HEK293 (cell line): ENCODE measurements at regions not wholly inside any gene's neighbourhood (a gene's known extent, or its start where the extent isn't known, plus 50 kb on each side); places are given as distances from the start of the nearest gene placed in this dataset.

Source experiments
- CTCF ChIA-PET: fragments of 350-600 bp; formaldehyde crosslinking; extraction: SDS; loops from one replicate; lab custom pipeline; 2021; ENCODE audit warnings: antibody characterized with exemption; lab: Yijun Ruan, JAX
- POLR2A ChIA-PET: fragments of 300-600 bp; formaldehyde crosslinking; extraction: SDS; loops from one replicate; lab custom pipeline; 2020; ENCODE audit warnings: antibody characterized with exemption, inconsistent platforms; lab: Yijun Ruan, JAX
- H3K27ac ChIP-seq: fragments of 200-500 bp; sonication (Bioruptor generic); 2 replicates; pipeline ENCODE4 v1.5.1; 2014; ENCODE audit warnings: low read depth, low read length, control low read depth, inconsistent platforms; ENCODE audit errors: extremely low read depth
- H3K36me3 ChIP-seq, 2 experiments: fragments of 200-500 bp in 1 of 2; sonication (Bioruptor generic) in 1 of 2; 1 replicate in 1 of 2; 2 replicates in 1 of 2; pipeline ENCODE4 v1.5.1; 2014 to 2017; ENCODE audit warnings: inconsistent platforms in 2 of 2, low read length in 2 of 2; ENCODE audit not compliant: control insufficient read depth in 2 of 2, insufficient read depth in 1 of 2
- H3K4me1 ChIP-seq: fragments of 200-500 bp; sonication (Bioruptor generic); 2 replicates; pipeline ENCODE4 v1.5.1; 2014; ENCODE audit warnings: mild to moderate bottlenecking, low read length, inconsistent platforms; ENCODE audit not compliant: control insufficient read depth, insufficient read depth
- H3K4me3 ChIP-seq: 2 replicates; pipeline ENCODE4 v1.5.1; 2011; ENCODE audit warnings: low read depth, mild to moderate bottlenecking, control low read depth, low read length, moderate library complexity
- H3K9me3 ChIP-seq: fragments of 200-500 bp; sonication (Bioruptor generic); 2 replicates; pipeline ENCODE4 v1.5.1; 2014; ENCODE audit warnings: low read depth, low read length, inconsistent platforms; ENCODE audit not compliant: control insufficient read depth, insufficient read depth
- AEBP2 ChIP-seq: fragments of 450-650 bp; formaldehyde crosslinking; IDR thresholded peaks from 2 replicates; pipeline ENCODE4 v1.5.1; 2016; ENCODE audit warnings: missing biosample characterization, missing genetic modification characterization, borderline replicate concordance
- GFI1B ChIP-seq: fragments of 450-650 bp; formaldehyde crosslinking; IDR thresholded peaks from 2 replicates; pipeline ENCODE4 v1.5.1; 2016; ENCODE audit warnings: missing biosample characterization, missing genetic modification characterization
- KLF9 ChIP-seq: fragments of 450-650 bp; formaldehyde crosslinking; IDR thresholded peaks from 2 replicates; pipeline ENCODE4 v1.5.1; 2016; ENCODE audit warnings: missing biosample characterization, missing genetic modification characterization, low read depth
- PRDM6 ChIP-seq: fragments of 450-650 bp; formaldehyde crosslinking; IDR thresholded peaks from 2 replicates; pipeline ENCODE4 v1.5.1; 2017; ENCODE audit warnings: missing biosample characterization, missing genetic modification characterization
- SP7 ChIP-seq: fragments of 450-650 bp; formaldehyde crosslinking; IDR thresholded peaks from 2 replicates; pipeline ENCODE4 v1.5.1; 2016; ENCODE audit warnings: missing biosample characterization, missing genetic modification characterization
- TCF7L2 ChIP-seq: IDR thresholded peaks from 2 replicates; pipeline ENCODE4 v1.6.1; 2011; ENCODE audit warnings: low read depth, mild to moderate bottlenecking, inconsistent platforms, low read length, moderate library complexity, borderline replicate concordance
- TRIM28 ChIP-seq: IDR thresholded peaks from 2 replicates; pipeline ENCODE4 v1.6.1; 2011; ENCODE audit warnings: low read length, control low read depth, borderline replicate concordance
- ZBTB11 ChIP-seq: fragments of 450-650 bp; formaldehyde crosslinking; conservative IDR thresholded peaks from 2 replicates; pipeline ENCODE4 v1.5.1; 2016; ENCODE audit warnings: low read depth, missing biosample characterization, missing genetic modification characterization
- ZBTB26 ChIP-seq: fragments of 450-650 bp; formaldehyde crosslinking; optimal IDR thresholded peaks from 2 replicates; pipeline ENCODE3; 2016; ENCODE audit warnings: missing biosample characterization, mild to moderate bottlenecking, missing genetic modification characterization
- ZBTB7A ChIP-seq: fragments of 450-650 bp; formaldehyde crosslinking; IDR thresholded peaks from 2 replicates; pipeline ENCODE4 v1.5.1; 2016; ENCODE audit warnings: low read depth, missing biosample characterization, missing genetic modification characterization
- ZEB2 ChIP-seq: fragments of 450-650 bp; formaldehyde crosslinking; IDR thresholded peaks from 2 replicates; pipeline ENCODE4 v1.5.1; 2016; ENCODE audit warnings: missing biosample characterization, missing genetic modification characterization
- ZNF391 ChIP-seq: fragments of 450-650 bp; formaldehyde crosslinking; IDR thresholded peaks from 2 replicates; pipeline ENCODE4 v1.5.1; 2016; ENCODE audit warnings: low read depth, missing biosample characterization, missing genetic modification characterization, borderline replicate concordance
- ZNF394 ChIP-seq: fragments of 450-650 bp; formaldehyde crosslinking; IDR thresholded peaks from 2 replicates; pipeline ENCODE4 v1.5.1; 2016; ENCODE audit warnings: missing biosample characterization, missing genetic modification characterization, mild to moderate bottlenecking, moderate library complexity, borderline replicate concordance
- ZNF488 ChIP-seq: fragments of 450-650 bp; formaldehyde crosslinking; IDR thresholded peaks from 2 replicates; pipeline ENCODE4 v1.5.1; 2016; ENCODE audit warnings: missing biosample characterization, missing genetic modification characterization
- ZNF692 ChIP-seq: fragments of 450-650 bp; formaldehyde crosslinking; IDR thresholded peaks from 2 replicates; pipeline ENCODE4 v1.5.1; 2016; ENCODE audit warnings: missing biosample characterization, missing genetic modification characterization
- ZNF791 ChIP-seq: fragments of 450-650 bp; formaldehyde crosslinking; IDR thresholded peaks from 2 replicates; pipeline ENCODE4 v1.5.1; 2016; ENCODE audit warnings: missing biosample characterization, missing genetic modification characterization
- ZNF843 ChIP-seq: fragments of 450-650 bp; formaldehyde crosslinking; IDR thresholded peaks from 2 replicates; pipeline ENCODE4 v1.5.1; 2016; ENCODE audit warnings: missing biosample characterization, missing genetic modification characterization
- ZSCAN5A ChIP-seq: fragments of 450-650 bp; formaldehyde crosslinking; IDR thresholded peaks from 2 replicates; pipeline ENCODE4 v1.5.1; 2016; ENCODE audit warnings: missing biosample characterization, missing genetic modification characterization

- peak; percentile 18; the same call in 1 of the 2 replicates for TF ChIP-seq ZBTB11 (tag by site-specific recombination)
- TF ChIP-seq AEBP2 (tag by site-specific recombination), result no peak
- TF ChIP-seq PRDM6 (tag by site-specific recombination), result 0 out of 2 replicates have a peak, but pooled peaks have one; percentile 23
- TF ChIP-seq TRIM28, result no peak
- no peak for TF ChIP-seq ZNF843 (tag by site-specific recombination)
Measured at GRCh38 chr12:24562771-24563431, 386.0 kb downstream of the BCAT1 start (continued).

- peak overlapping the region; percentile 81 for H3K4me3 ChIP-seq
- peak overlapping the region; percentile 98 for H3K27ac ChIP-seq
- no peaks in the 10 kb centered on the region for H3K36me3 ChIP-seq
- peaks cover 12% of the 10 kb centered on the region for H3K4me1 ChIP-seq
- H3K9me3 ChIP-seq, result no peaks in the 10 kb centered on the region
- POLR2A ChIA-PET, result interaction anchor here (0.6 to 1.6 kb wide), 5 partner anchors 8 to 201 kb away, joined by 3 to 4 read pairs (median 3); no protein-coding TSS in a partner anchor
- CTCF ChIA-PET, result interaction anchor here (0.5 to 1.0 kb wide), 5 partner anchors 9 to 1207 kb away, joined by 3 to 4 read pairs (median 3); no protein-coding TSS in a partner anchor
- TF ChIP-seq ZNF488 (tag by site-specific recombination), result no peak
- 0 out of 2 replicates have a peak, but pooled peaks have one; percentile 14 for TF ChIP-seq GFI1B (tag by site-specific recombination)
- TF ChIP-seq KLF9, result peak; percentile 39; the same call in 1 of the 2 replicates
- no peak; the same call in 1 of the 2 replicates for TF ChIP-seq ZNF394 (tag by site-specific recombination)
- TF ChIP-seq ZBTB26 (tag by site-specific recombination), result peak; percentile 96
- no peak for TF ChIP-seq TCF7L2
- TF ChIP-seq ZBTB7A, result peak; percentile 82; the same call in 1 of the 2 replicates
- no peak for TF ChIP-seq ZNF791 (tag by site-specific recombination)
- peak; percentile 65 for TF ChIP-seq SP7
- peak; percentile 92 for TF ChIP-seq ZNF692
- no peak for TF ChIP-seq TRIM28
- TF ChIP-seq ZNF391 (tag by site-specific recombination), result peak; percentile 85; the same call in 1 of the 2 replicates
- peak; percentile 81 for TF ChIP-seq ZEB2 (tag by site-specific recombination)
- no peak for TF ChIP-seq ZSCAN5A
Measured at GRCh38 chr12:24561882-24562770, 386.8 kb downstream of the BCAT1 start.
